Neural progenitor cell (in vitro differentiated cells): ENCODE measurements at regions not wholly inside any gene's neighbourhood (a gene's known extent, or its start where the extent isn't known, plus 50 kb on each side); places are given as distances from the start of the nearest gene placed in this dataset.

Experiments
- DNase-seq: peaks from one replicate; pipeline ENCODE4 v3.0.0-alpha.2; 2016; ENCODE audit warnings: low spot score
- H2AFZ ChIP-seq: fragments of 200-600 bp; sonication (generic); replicated peaks from 2 replicates; pipeline ENCODE4 v1.6.1; 2016; ENCODE audit warnings: antibody characterized with exemption
- H3F3A ChIP-seq: fragments of 200-600 bp; sonication (generic); 2 replicates; pipeline ENCODE4 v1.6.1; 2016; ENCODE audit warnings: antibody characterized with exemption, low read depth
- H3K27ac ChIP-seq: fragments of 200-600 bp; sonication (generic); 2 replicates; pipeline ENCODE4 v1.5.1; 2016; ENCODE audit warnings: mild to moderate bottlenecking
- H3K27me3 ChIP-seq: fragments of 200-600 bp; sonication (generic); 2 replicates; pipeline ENCODE4 v1.6.1; 2016; ENCODE audit warnings: mild to moderate bottlenecking, moderate library complexity
- H3K36me3 ChIP-seq: fragments of 200-600 bp; sonication (generic); 2 replicates; pipeline ENCODE4 v1.5.1; 2016
- H3K4me1 ChIP-seq: fragments of 200-600 bp; sonication (generic); 2 replicates; pipeline ENCODE4 v1.6.1; 2016; ENCODE audit warnings: mixed run types
- H3K4me2 ChIP-seq: fragments of 200-600 bp; sonication (generic); 2 replicates; pipeline ENCODE4 v1.6.1; 2016
- H3K4me3 ChIP-seq: fragments of 200-600 bp; sonication (generic); 2 replicates; pipeline ENCODE4 v1.5.1; 2016
- H3K79me2 ChIP-seq: fragments of 200-600 bp; sonication (generic); 2 replicates; pipeline ENCODE4 v1.6.1; 2016; ENCODE audit warnings: low read depth
- H3K9ac ChIP-seq: fragments of 200-600 bp; sonication (generic); 2 replicates; pipeline ENCODE4 v1.6.1; 2016
- H3K9me3 ChIP-seq: fragments of 200-600 bp; sonication (generic); 2 replicates; pipeline ENCODE4 v1.5.1; 2016; ENCODE audit warnings: low read depth
- H4K20me1 ChIP-seq: fragments of 200-600 bp; sonication (generic); 2 replicates; pipeline ENCODE4 v1.6.1; 2016; ENCODE audit warnings: low read depth
- H3K27ac Mint-ChIP-seq: 3 replicates; pipeline ENCODE4 v1.8.0; 2021; ENCODE audit warnings: mixed read lengths
- H3K27me3 Mint-ChIP-seq: 2 replicates; pipeline ENCODE4 v1.8.0; 2022; ENCODE audit warnings: low read depth, mild to moderate bottlenecking, inconsistent platforms, moderate library complexity, mixed read lengths; ENCODE audit not compliant: insufficient read depth
- H3K36me3 Mint-ChIP-seq: 3 replicates; pipeline ENCODE4 v1.8.0; 2021; ENCODE audit warnings: mixed read lengths
- H3K4me1 Mint-ChIP-seq: 3 replicates; pipeline ENCODE4 v1.8.0; 2021; ENCODE audit warnings: mixed read lengths
- H3K4me3 Mint-ChIP-seq: 3 replicates; pipeline ENCODE4 v1.8.0; 2021; ENCODE audit warnings: mild to moderate bottlenecking, moderate library complexity, mixed read lengths
- H3K9me3 Mint-ChIP-seq: 3 replicates; pipeline ENCODE4 v1.8.0; 2020; ENCODE audit warnings: mixed read lengths
- CTCF ChIP-seq: fragments of 200-600 bp; sonication (generic); IDR thresholded peaks from 2 replicates; pipeline ENCODE4 v1.5.1; 2017; ENCODE audit warnings: antibody characterized with exemption, mild to moderate bottlenecking
- EZH2 ChIP-seq: fragments of 200-600 bp; sonication (generic); IDR thresholded peaks from 2 replicates; pipeline ENCODE4 v1.6.1; 2017; ENCODE audit warnings: antibody characterized with exemption, mild to moderate bottlenecking, moderate library complexity
- EZH2phosphoT487 ChIP-seq: fragments of 200-600 bp; sonication (generic); IDR thresholded peaks from 2 replicates; pipeline ENCODE4 v1.6.1; 2017; ENCODE audit warnings: antibody characterized with exemption

GRCh38 chr1:47683401-47683800 lies 245.6 kb downstream of the FOXD2 start:
- peaks cover 19% of the 10 kb centered on the region for H3K27me3 Mint-ChIP-seq
- H3K4me1 Mint-ChIP-seq = peaks cover 45% of the 10 kb centered on the region

GRCh38 chr1:47684518-47684917 lies 246.7 kb downstream of the FOXD2 start:
- Histone ChIP-seq H3F3A (peaks cover 41% of the 10 kb centered on the region), H3K27ac (peak overlapping the region; percentile 4), H3K27me3 (no peaks in the 10 kb centered on the region), H2AFZ (no peak overlapping the region), H4K20me1 (no peaks in the 10 kb centered on the region), H3K9ac (no peak overlapping the region), H3K4me2 (peak overlapping the region; percentile 41), H3K9me3 (no peaks in the 10 kb centered on the region), H3K4me1 (peaks cover 53% of the 10 kb centered on the region), H3K79me2 (no peaks in the 10 kb centered on the region), H3K4me3 (no peak overlapping the region), H3K36me3 (no peaks in the 10 kb centered on the region)
- Mint-ChIP-seq H3K27me3 (peaks cover 23% of the 10 kb centered on the region), H3K27ac (no peak overlapping the region), H3K36me3 (no peaks in the 10 kb centered on the region), H3K4me1 (peaks cover 43% of the 10 kb centered on the region), H3K4me3 (peak overlapping the region; percentile 30), H3K9me3 (no peaks in the 10 kb centered on the region)
- no peak for DNase-seq
- TF ChIP-seq EZH2phosphoT487 (no peak), CTCF (no peak), EZH2 (no peak)

More at GRCh38 chr1:47683401-47683800, 245.6 kb downstream of the FOXD2 start:
- Mint-ChIP-seq H3K36me3 (no peaks in the 10 kb centered on the region), H3K4me3 (no peak overlapping the region), H3K27ac (no peak overlapping the region), H3K9me3 (no peaks in the 10 kb centered on the region)
- H4K20me1 ChIP-seq = no peaks in the 10 kb centered on the region
- no peaks in the 10 kb centered on the region for H3K27me3 ChIP-seq
- H3K4me2 ChIP-seq = no peak overlapping the region
- DNase-seq = no peak
- no peak for TF ChIP-seq EZH2
- no peak for TF ChIP-seq EZH2phosphoT487
- no peak for TF ChIP-seq CTCF
- no peak overlapping the region for H3K9ac ChIP-seq
- H3F3A ChIP-seq = peaks cover 31% of the 10 kb centered on the region
- peaks cover 46% of the 10 kb centered on the region for H3K4me1 ChIP-seq
- H3K27ac ChIP-seq = no peak overlapping the region
- H3K9me3 ChIP-seq = no peaks in the 10 kb centered on the region
- no peaks in the 10 kb centered on the region for H3K79me2 ChIP-seq
- no peak overlapping the region for H3K4me3 ChIP-seq
- no peak overlapping the region for H2AFZ ChIP-seq
- H3K36me3 ChIP-seq = no peaks in the 10 kb centered on the region

DNA sequence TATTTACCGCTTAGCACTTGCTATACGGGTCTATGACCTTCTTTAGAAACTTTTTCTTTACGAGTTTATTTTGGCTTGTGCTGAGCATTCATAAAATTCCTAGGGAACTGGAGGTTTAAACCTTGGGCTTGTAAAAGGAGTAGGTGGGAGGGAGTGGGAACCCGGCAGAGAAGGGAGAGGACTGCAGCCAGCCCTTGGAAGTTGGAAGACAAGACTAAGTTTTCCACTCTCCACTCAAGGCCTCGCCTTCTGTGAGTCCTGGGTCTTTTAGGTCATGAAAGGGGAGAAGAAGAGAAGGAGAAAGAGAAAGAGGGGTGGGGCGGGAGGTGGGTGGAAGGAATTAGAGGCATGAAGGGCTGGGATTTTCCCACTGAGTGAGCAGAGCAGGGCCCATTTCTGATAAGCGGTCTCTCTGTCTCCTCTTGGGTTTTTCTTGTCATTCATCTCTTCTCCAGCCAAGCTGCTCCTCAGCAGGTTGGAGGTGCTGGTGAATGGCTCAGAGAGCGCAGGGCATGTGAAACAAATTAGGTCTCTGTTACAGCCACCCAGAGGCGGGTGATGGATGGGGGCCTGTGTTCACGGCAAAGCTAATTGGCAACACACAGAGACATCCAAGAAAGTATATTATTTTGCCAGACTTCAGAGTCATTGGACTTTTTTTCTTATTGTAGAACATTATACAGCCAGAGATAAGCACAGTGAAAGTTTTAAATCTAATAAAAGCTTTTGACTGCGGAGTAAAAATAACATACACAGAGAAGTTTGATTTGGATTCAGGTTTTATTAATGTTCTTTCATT lies 247.3 kb downstream of the FOXD2 start:
- Mint-ChIP-seq H3K36me3 (no peaks in the 10 kb centered on the region), H3K27ac (peak overlapping the region; percentile 10), H3K4me1 (peaks cover 43% of the 10 kb centered on the region), H3K9me3 (no peaks in the 10 kb centered on the region), H3K4me3 (no peak overlapping the region), H3K27me3 (peaks cover 22% of the 10 kb centered on the region)
- Histone ChIP-seq H3K4me3 (no peak overlapping the region), H2AFZ (peak overlapping the region; percentile 7), H3K9me3 (no peaks in the 10 kb centered on the region), H3K4me1 (peaks cover 59% of the 10 kb centered on the region), H3K36me3 (no peaks in the 10 kb centered on the region), H4K20me1 (no peaks in the 10 kb centered on the region), H3K4me2 (peak overlapping the region; percentile 41), H3K27ac (peak overlapping the region; percentile 4), H3F3A (peaks cover 41% of the 10 kb centered on the region), H3K9ac (no peak overlapping the region), H3K79me2 (no peaks in the 10 kb centered on the region), H3K27me3 (no peaks in the 10 kb centered on the region)
- TF ChIP-seq EZH2phosphoT487 (no peak), CTCF (no peak), EZH2 (no peak)
- DNase-seq = no peak
